DLD1 (cell line): ENCODE measurements at regions not wholly inside any gene's neighbourhood (a gene's known extent, or its start where the extent isn't known, plus 50 kb on each side); places are given as distances from the start of the nearest gene placed in this dataset.

Source experiments
- in situ Hi-C: cut with HindIII; loops from 2 replicates; pipeline ENCODE4 v1.10.0; 2017; ENCODE audit warnings: low sequenced_read_pairs

- in situ Hi-C loops, result no loop called here
Observed at GRCh38 chr3:72595927-72596610, 252.2 kb downstream of the SHQ1 start.

GRCh38 chr3:72595376-72595775, 252.9 kb downstream of the SHQ1 start:
- in situ Hi-C loops, result no loop called here

- in situ Hi-C loops, result no loop called here
Observed at GRCh38 chr3:72594615-72595215, 253.5 kb downstream of the SHQ1 start.

- in situ Hi-C loops, result no loop called here
Observed at GRCh38 chr3:72593881-72594397, 254.3 kb downstream of the SHQ1 start.

- in situ Hi-C loops, result no loop called here
Observed at GRCh38 chr3:72591522-72592421, 256.5 kb downstream of the SHQ1 start.

- in situ Hi-C loops, result no loop called here
Observed at GRCh38 chr3:72590732-72591221, 257.5 kb downstream of the SHQ1 start.

GRCh38 chr3:72587282-72587681, 261.0 kb downstream of the SHQ1 start:
- in situ Hi-C loops, result no loop called here

GRCh38 chr3:72586694-72587093, 261.6 kb downstream of the SHQ1 start:
- in situ Hi-C loops, result no loop called here

GRCh38 chr3:72585966-72586365, 262.3 kb downstream of the SHQ1 start:
- in situ Hi-C loops, result no loop called here

GRCh38 chr3:72584262-72584661, 264.0 kb downstream of the SHQ1 start:
- in situ Hi-C loops, result no loop called here

GRCh38 chr3:72582963-72583362, 265.3 kb downstream of the SHQ1 start:
- in situ Hi-C loops, result no loop called here

- in situ Hi-C loops, result no loop called here
Observed at GRCh38 chr3:72582211-72582878, 265.9 kb downstream of the SHQ1 start.

GRCh38 chr3:72580900-72581299, 267.3 kb downstream of the SHQ1 start:
- in situ Hi-C loops, result no loop called here

- in situ Hi-C loops, result no loop called here
Observed at GRCh38 chr3:72580246-72580756, 267.9 kb downstream of the SHQ1 start.

- in situ Hi-C loops, result no loop called here
Observed at GRCh38 chr3:72579581-72580245, 268.5 kb downstream of the SHQ1 start.

- in situ Hi-C loops, result no loop called here
Observed at GRCh38 chr3:72579191-72579580, 269.1 kb downstream of the SHQ1 start.

- in situ Hi-C loops, result no loop called here
Observed at GRCh38 chr3:72577190-72577589, 271.1 kb downstream of the SHQ1 start.

- in situ Hi-C loops, result no loop called here
Observed at GRCh38 chr3:72576563-72576962, 271.7 kb downstream of the SHQ1 start.

GRCh38 chr3:72574144-72574543, 274.1 kb downstream of the SHQ1 start:
- in situ Hi-C loops, result no loop called here

GRCh38 chr3:72573051-72573450, 275.2 kb downstream of the SHQ1 start:
- in situ Hi-C loops, result no loop called here
